Activated naive CD8-positive, alpha-beta T cell treated with anti-CD3 and anti-CD28 coated beads for 36 hours (primary cell): ENCODE measurements at regions not wholly inside any gene's neighbourhood (a gene's known extent, or its start where the extent isn't known, plus 50 kb on each side); places are given as distances from the start of the nearest gene placed in this dataset.

ENCODE experiments used
- DNase-seq: peaks from one replicate; pipeline ENCODE4 v3.0.0; 2021
- H3K27ac Mint-ChIP-seq: one replicate; pipeline ENCODE4 v1.8.0; 2022; ENCODE audit warnings: mild to moderate bottlenecking, moderate library complexity, mixed read lengths
- H3K27me3 Mint-ChIP-seq: one replicate; pipeline ENCODE4 v1.8.0; 2022; ENCODE audit warnings: mild to moderate bottlenecking, mixed read lengths
- H3K36me3 Mint-ChIP-seq: one replicate; pipeline ENCODE4 v1.8.0; 2021; ENCODE audit warnings: mild to moderate bottlenecking, mixed read lengths
- H3K4me1 Mint-ChIP-seq: one replicate; pipeline ENCODE4 v1.8.0; 2021; ENCODE audit warnings: mixed read lengths
- H3K4me3 Mint-ChIP-seq: one replicate; pipeline ENCODE4 v1.8.0; 2022; ENCODE audit warnings: mild to moderate bottlenecking, moderate library complexity, mixed read lengths
- H3K9me3 Mint-ChIP-seq: one replicate; pipeline ENCODE4 v1.8.0; 2022; ENCODE audit warnings: mixed read lengths

- Mint-ChIP-seq H3K36me3 (no peaks in the 10 kb centered on the region), H3K27ac (no peak overlapping the region), H3K4me3 (no peak overlapping the region), H3K4me1 (no peaks in the 10 kb centered on the region), H3K9me3 (no peaks in the 10 kb centered on the region), H3K27me3 (peaks cover 6% of the 10 kb centered on the region)
- no peak for DNase-seq
Observed at GRCh38 chr14:23694949-23695663, 58.9 kb downstream of the DHRS2 start.

- no peaks in the 10 kb centered on the region for H3K36me3 Mint-ChIP-seq
- H3K9me3 Mint-ChIP-seq = no peaks in the 10 kb centered on the region
- DNase-seq = no peak
- H3K27me3 Mint-ChIP-seq = peaks cover 6% of the 10 kb centered on the region
- H3K4me1 Mint-ChIP-seq = no peaks in the 10 kb centered on the region
- H3K4me3 Mint-ChIP-seq = no peak overlapping the region
- no peak overlapping the region for H3K27ac Mint-ChIP-seq
Observed at GRCh38 chr14:23695664-23695999, 59.5 kb downstream of the DHRS2 start.

DNA sequence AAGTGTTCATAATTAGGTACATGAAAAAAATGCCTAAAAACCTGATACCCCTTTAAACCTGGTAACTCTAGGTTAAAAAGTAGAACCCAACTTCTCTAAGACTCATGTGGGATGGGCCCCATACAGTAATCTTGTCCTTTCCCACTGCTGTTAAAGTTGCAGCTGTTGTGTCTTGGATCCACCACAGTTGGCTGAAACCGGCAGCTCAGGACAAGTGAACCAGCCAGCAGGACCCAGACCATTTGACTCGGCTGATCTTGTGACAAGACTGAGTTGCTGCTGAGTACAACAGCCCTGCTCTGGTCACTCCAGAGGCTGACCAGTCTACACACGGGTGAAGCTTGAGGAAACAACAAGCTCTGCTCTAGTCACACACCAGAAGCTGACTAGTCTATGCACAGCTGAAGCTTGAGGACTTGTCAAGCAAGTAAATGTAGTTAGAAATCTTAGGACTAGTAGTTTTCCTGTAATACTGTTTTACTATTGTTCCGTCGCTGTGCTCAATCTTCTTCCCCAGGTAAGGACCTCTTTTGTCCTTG lies 60.6 kb downstream of the DHRS2 start:
- no peak for DNase-seq
- Mint-ChIP-seq H3K27me3 (peaks cover 6% of the 10 kb centered on the region), H3K27ac (no peak overlapping the region), H3K36me3 (no peaks in the 10 kb centered on the region), H3K4me3 (no peak overlapping the region), H3K4me1 (no peaks in the 10 kb centered on the region), H3K9me3 (no peaks in the 10 kb centered on the region)

DNA sequence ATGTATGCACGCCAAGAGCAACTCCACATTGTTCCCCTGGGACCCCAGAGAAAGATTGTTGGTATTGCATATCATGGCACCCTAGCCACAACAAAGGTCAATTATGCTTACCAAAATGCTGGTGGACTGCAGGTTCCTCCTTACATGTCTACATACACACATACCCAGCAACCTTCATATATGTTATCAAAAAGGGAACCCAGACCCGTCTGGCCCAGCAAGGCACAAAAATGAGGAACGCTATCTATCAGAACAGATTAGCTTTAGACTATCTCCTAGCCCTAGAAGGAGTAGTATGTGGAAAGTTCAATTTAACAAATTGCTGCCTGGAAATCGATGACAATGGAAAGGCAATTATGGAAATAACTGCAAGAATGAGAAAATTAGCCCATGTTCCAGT lies 61.5 kb downstream of the DHRS2 start:
- Mint-ChIP-seq H3K27me3 (peaks cover 7% of the 10 kb centered on the region), H3K9me3 (no peaks in the 10 kb centered on the region), H3K36me3 (no peaks in the 10 kb centered on the region), H3K4me3 (no peak overlapping the region), H3K27ac (no peak overlapping the region), H3K4me1 (no peaks in the 10 kb centered on the region)
- DNase-seq = no peak

- Mint-ChIP-seq H3K27me3 (peaks cover 15% of the 10 kb centered on the region), H3K4me1 (no peaks in the 10 kb centered on the region), H3K36me3 (no peaks in the 10 kb centered on the region), H3K4me3 (no peak overlapping the region), H3K9me3 (peaks cover 7% of the 10 kb centered on the region), H3K27ac (no peak overlapping the region)
- DNase-seq = no peak
Observed at GRCh38 chr14:23702656-23703426, 66.7 kb downstream of the DHRS2 start.

DNA sequence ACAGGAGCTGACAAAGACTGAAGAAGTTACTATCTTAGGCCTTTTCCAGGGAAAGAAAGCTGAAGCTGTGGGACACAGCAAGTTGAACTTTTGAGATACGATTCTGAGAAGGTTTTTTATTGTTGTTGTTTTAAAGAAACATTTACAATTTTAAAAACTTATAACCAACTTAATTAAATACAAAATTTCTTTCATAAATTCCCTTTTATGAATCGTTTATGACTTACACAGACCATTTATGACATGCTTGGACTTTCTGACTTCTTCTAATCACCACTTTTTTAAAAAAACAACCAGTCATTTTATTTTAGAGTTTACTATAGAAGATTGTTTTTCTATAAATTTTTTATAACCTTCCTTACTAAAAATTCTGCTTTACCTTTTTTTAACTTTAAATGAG lies 68.7 kb downstream of the DHRS2 start:
- DNase-seq = no peak
- H3K9me3 Mint-ChIP-seq = peaks cover 7% of the 10 kb centered on the region
- no peaks in the 10 kb centered on the region for H3K4me1 Mint-ChIP-seq
- no peak overlapping the region for H3K27ac Mint-ChIP-seq
- H3K27me3 Mint-ChIP-seq = peaks cover 16% of the 10 kb centered on the region
- H3K4me3 Mint-ChIP-seq = no peak overlapping the region
- no peaks in the 10 kb centered on the region for H3K36me3 Mint-ChIP-seq

DNA sequence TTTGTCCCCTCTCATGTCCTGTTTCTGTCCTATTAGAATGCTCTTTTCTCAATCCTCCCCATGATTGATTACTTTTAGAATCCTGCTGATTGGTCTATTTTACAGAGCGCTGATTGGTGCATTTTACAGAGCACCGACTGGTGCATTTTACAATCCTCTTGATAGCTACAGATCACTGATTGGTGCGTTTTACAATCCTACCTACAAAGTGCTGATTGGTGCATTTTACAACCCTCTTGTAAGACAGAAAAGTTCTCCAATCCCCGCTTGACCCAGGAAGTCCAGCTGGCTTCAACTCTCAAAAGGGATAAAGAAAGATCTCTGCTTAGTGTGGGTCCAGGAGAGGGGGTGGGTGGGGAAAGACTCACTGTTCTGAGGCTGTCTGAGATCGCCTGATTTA lies 71.3 kb downstream of the DHRS2 start:
- Mint-ChIP-seq H3K27me3 (peaks cover 20% of the 10 kb centered on the region), H3K4me3 (no peak overlapping the region), H3K9me3 (peaks cover 7% of the 10 kb centered on the region), H3K27ac (no peak overlapping the region), H3K36me3 (no peaks in the 10 kb centered on the region), H3K4me1 (no peaks in the 10 kb centered on the region)
- DNase-seq = no peak

DNA sequence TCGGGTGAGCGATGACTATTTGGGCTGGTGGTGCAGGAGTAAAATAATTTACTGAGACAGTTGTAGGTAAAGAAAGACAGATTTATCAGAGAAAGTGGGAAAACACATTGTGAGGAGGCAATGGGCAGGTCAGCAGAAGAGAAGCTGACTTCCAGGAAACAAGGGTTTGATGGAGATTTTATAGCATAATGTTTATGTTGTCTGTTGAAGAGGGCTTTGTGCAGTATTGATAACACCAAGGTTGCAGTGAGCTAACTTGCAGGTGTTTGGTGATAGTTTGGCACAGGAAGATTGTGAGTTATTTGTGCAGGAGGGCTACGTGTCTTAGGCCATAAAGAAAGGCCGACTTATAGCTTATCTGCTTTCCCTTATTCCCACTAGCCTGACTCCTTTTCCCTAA lies 72.2 kb downstream of the DHRS2 start:
- peaks cover 7% of the 10 kb centered on the region for H3K9me3 Mint-ChIP-seq
- peaks cover 17% of the 10 kb centered on the region for H3K27me3 Mint-ChIP-seq
- no peaks in the 10 kb centered on the region for H3K36me3 Mint-ChIP-seq
- no peak overlapping the region for H3K27ac Mint-ChIP-seq
- H3K4me1 Mint-ChIP-seq = no peaks in the 10 kb centered on the region
- DNase-seq = no peak
- no peak overlapping the region for H3K4me3 Mint-ChIP-seq

GRCh38 chr14:23709923-23710322 lies 73.8 kb downstream of the DHRS2 start:
- Mint-ChIP-seq H3K27me3 (peaks cover 20% of the 10 kb centered on the region), H3K4me1 (no peaks in the 10 kb centered on the region), H3K9me3 (peaks cover 5% of the 10 kb centered on the region), H3K36me3 (no peaks in the 10 kb centered on the region), H3K27ac (no peak overlapping the region), H3K4me3 (no peak overlapping the region)
- DNase-seq = no peak

DNA sequence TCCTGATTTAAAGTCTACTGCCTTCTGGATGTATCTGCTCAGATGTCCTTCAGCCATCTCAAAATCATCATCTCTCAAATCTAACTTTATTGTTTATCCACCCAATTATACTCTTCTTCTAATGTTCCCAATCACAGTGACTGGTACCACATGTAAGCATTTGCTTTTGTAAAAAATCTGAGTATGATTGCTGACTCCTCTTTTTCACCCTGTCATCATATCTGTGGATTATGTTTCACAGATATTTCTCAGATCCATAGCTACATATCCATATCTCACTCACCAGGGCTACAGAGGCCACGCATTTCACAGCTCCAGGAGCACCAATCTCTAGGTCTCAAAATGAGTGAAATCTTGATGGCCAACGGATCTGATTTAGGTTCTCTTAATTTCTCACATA lies 76.1 kb downstream of the DHRS2 start:
- Mint-ChIP-seq H3K27ac (no peak overlapping the region), H3K4me3 (no peak overlapping the region), H3K36me3 (no peaks in the 10 kb centered on the region), H3K27me3 (peaks cover 19% of the 10 kb centered on the region), H3K4me1 (no peaks in the 10 kb centered on the region), H3K9me3 (no peaks in the 10 kb centered on the region)
- DNase-seq = no peak

DNA sequence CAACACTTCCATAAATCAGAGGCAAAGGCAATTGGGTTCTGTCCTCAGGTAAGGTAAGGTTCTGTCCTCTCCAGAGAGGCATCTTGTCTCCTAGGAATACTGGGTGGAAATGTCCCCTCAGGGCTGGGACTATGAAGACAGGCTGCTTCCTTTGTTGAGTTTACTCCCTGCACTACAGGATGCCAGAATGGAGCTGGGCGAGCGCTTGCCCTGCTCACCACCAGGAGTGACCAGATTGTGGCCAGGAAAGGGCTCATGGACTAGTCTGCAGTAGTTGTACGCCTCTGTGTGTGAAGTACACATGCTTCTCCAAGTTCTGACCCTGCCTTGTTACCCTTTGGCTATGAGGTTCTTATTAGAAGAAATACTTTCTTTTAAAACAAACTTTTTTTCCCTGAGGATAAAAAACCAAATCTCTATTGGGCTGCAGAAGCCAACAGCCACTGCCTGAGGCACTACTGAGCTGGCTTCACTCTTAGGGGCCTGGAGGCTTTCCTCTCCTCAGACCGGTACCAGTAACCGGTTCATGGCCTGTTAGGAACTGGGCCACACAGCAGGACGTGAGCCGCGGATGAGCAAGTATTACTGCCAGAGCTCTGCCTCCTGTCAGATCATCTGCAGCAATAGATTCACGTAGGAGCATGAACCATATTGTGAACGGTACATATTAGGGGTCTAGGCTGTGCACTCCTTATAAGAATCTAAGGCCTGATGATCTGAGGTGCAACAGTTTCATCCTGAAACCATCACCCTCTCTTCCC lies 83.2 kb downstream of the DHRS2 start:
- H3K4me3 Mint-ChIP-seq = no peak overlapping the region
- H3K27me3 Mint-ChIP-seq = peaks cover 7% of the 10 kb centered on the region
- H3K27ac Mint-ChIP-seq = no peak overlapping the region
- H3K9me3 Mint-ChIP-seq = no peaks in the 10 kb centered on the region
- no peak for DNase-seq
- H3K36me3 Mint-ChIP-seq = no peaks in the 10 kb centered on the region
- H3K4me1 Mint-ChIP-seq = no peaks in the 10 kb centered on the region

DNA sequence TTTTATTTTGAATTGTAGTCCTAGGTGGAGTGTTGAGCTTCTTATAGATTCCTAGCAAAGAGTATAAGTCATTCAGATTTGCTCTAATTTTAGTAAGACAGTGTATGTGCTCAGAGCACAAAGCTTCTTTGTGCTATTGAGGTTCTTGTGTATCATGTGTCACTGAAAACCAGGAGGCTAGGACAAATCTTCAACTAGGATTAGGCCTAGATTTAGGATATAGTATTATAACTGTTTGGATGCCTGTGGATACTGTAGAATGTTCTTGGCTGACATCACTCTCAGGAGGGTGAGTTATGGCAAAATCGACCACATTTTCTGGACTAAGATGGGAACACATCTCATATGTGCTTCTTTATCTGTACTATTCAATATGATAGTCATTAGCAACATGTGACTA lies 86.5 kb downstream of the DHRS2 start:
- DNase-seq = no peak
- Mint-ChIP-seq H3K4me3 (no peak overlapping the region), H3K9me3 (no peaks in the 10 kb centered on the region), H3K36me3 (no peaks in the 10 kb centered on the region), H3K27ac (no peak overlapping the region), H3K4me1 (no peaks in the 10 kb centered on the region), H3K27me3 (no peaks in the 10 kb centered on the region)

GRCh38 chr14:23723911-23724310 lies 87.7 kb downstream of the DHRS2 start:
- Mint-ChIP-seq H3K4me1 (no peaks in the 10 kb centered on the region), H3K4me3 (no peak overlapping the region), H3K27ac (no peak overlapping the region), H3K27me3 (no peaks in the 10 kb centered on the region), H3K9me3 (no peaks in the 10 kb centered on the region), H3K36me3 (no peaks in the 10 kb centered on the region)
- DNase-seq = no peak

- Mint-ChIP-seq H3K27ac (no peak overlapping the region), H3K4me3 (no peak overlapping the region), H3K9me3 (no peaks in the 10 kb centered on the region), H3K4me1 (no peaks in the 10 kb centered on the region), H3K27me3 (no peaks in the 10 kb centered on the region), H3K36me3 (no peaks in the 10 kb centered on the region)
- DNase-seq = no peak
Observed at GRCh38 chr14:23725528-23725927, 89.4 kb downstream of the DHRS2 start.

GRCh38 chr14:23725980-23726710 lies 90.0 kb downstream of the DHRS2 start:
- no peaks in the 10 kb centered on the region for H3K9me3 Mint-ChIP-seq
- no peaks in the 10 kb centered on the region for H3K4me1 Mint-ChIP-seq
- DNase-seq = no peak
- no peaks in the 10 kb centered on the region for H3K27me3 Mint-ChIP-seq
- H3K4me3 Mint-ChIP-seq = no peak overlapping the region
- no peaks in the 10 kb centered on the region for H3K36me3 Mint-ChIP-seq
- H3K27ac Mint-ChIP-seq = no peak overlapping the region
